ENCODE measurements at regions not wholly inside any gene's neighbourhood (a gene's known extent, or its start where the extent isn't known, plus 50 kb on each side); places are given as distances from the start of the nearest gene placed in this dataset.
"Not testable (repeated sequence)": the region's sequence is repeated elsewhere in the genome, so short reads cannot be mapped to it uniquely, and the experiment has no call there.

DNA sequence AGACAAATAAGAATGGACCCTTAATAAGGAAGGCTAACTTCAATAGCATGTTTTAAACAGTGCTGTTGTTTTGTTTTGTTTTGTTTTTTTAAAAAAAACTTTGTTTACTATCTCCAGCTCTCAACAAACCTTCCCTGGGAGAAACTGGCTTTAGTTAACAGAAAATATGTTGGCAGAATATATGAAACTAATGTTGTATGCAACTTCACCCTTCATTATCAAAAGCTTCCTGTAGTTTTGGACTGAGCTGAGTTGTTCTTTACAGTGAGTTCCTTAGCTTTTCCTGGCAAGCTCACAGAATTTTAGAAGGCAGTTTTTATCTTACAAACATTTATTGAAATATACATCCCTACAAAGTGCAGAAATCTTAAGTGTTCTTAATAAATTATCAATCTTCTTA, 2480.7 kb upstream of the PCDH20 start:
- DNase-seq (ENCODE audit: low read depth in 1 of 2, low spot score in 1 of 2): no peak

DNA sequence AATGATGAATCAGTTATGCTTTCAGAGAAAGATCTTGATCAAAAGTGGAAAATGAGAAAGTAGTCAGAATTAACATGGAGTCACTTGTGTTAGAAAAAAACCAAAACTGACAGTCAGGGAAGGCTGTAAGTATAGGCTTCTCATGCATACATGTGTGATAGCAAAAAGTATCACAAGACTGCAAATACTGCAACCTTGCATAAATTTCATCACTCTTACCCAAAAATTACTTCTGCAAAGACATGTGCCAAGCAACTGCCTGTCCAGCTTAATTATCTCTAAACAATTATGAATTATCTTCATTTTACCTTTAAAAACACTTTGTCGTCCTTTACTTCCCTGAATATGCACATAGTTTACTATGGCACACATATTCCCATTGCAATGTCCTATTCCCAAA, 2466.4 kb upstream of the PCDH20 start:
- DNase-seq (ENCODE audit: low read depth in 1 of 2, low spot score in 1 of 2): no peak

DNA sequence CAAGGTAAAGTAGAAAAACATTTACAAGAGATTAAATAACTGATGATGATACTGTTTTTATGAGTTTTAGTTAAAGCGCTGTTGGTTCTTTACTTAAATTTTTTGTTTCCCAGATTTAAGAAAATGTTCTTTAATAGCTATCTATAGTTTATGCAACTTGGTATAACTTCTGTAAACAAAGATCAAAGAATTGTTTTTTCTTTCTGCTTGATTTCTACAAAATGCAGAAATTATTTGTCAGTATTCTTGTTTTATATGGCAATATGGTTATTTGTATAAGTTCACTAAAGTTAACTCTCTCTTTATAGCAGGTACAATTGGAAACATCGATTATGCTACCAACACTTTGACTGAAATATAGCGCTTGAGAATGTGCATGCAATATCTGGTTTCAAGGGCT, 2465.1 kb upstream of the PCDH20 start:
- DNase-seq (ENCODE audit: low read depth in 1 of 2, low spot score in 1 of 2): no peak

GRCh38 chr13:63873936-63874335, 2458.3 kb upstream of the PCDH20 start:
- no peak for DNase-seq (ENCODE audit: low read depth in 1 of 2, low spot score in 1 of 2)

GRCh38 chr13:63864171-63864902, 2448.7 kb upstream of the PCDH20 start:
- DNase-seq (ENCODE audit: low read depth in 1 of 2, low spot score in 1 of 2): no peak

- DNase-seq (ENCODE audit: low read depth in 1 of 2, low spot score in 1 of 2): no peak
Observed at GRCh38 chr13:63855457-63856118, 2439.9 kb upstream of the PCDH20 start.

- DNase-seq (ENCODE audit: low read depth in 1 of 2, low spot score in 1 of 2): no peak
Observed at GRCh38 chr13:63853816-63854215, 2438.2 kb upstream of the PCDH20 start.

- DNase-seq (ENCODE audit: low read depth in 1 of 2, low spot score in 1 of 2): no peak
Observed at GRCh38 chr13:63851526-63851925, 2435.9 kb upstream of the PCDH20 start.

GRCh38 chr13:63843766-63844699, 2428.4 kb upstream of the PCDH20 start:
- no peak for DNase-seq (ENCODE audit: low read depth in 1 of 2, low spot score in 1 of 2)

GRCh38 chr13:63842102-63842501, 2426.5 kb upstream of the PCDH20 start:
- no peak for DNase-seq (ENCODE audit: low read depth in 1 of 2, low spot score in 1 of 2)

DNA sequence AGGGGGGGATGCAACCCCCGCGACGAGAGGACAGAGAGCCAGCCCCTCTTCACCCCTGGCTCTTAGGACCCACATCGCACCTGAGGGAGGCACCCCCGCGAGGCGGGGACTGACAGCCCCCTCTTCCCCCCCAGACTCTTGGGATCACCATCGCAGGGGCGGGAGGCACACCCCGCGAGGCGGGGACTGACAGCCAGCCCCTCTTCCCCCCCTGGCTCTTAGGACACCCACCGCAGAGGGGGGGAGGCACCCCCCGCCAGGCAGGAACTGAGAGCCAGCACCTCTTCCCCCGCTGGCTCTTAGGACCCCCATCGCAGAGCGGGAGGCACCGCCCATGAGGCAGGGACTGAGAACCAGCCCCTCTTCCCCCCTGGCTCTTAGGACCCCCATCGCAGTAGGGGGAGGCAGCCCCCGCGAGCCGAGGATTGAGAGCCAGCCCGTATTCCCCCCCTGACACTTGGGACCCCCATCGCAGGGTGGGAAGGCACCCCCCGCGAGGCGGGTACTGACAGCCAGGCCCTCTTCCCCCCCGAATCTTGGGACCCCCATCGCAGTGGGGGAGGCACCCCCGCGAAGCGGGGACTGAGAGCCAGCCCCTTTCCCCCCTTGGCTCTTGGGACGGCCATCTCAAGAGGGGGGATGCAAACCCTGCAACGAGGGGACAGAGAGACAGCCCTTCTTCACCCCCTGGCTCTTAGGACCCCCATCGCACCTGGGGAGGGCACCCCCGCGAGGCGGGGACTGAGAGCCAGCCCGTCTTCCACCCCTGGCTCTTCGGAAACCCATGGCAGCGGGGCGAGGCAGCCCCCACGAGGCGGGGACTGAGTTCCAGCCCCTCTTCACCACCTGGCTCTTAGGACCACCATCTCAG, 2425.1 kb upstream of the PCDH20 start:
- DNase-seq (ENCODE audit: low read depth in 1 of 2, low spot score in 1 of 2): no peak

GRCh38 chr13:63838366-63839110, 2422.9 kb upstream of the PCDH20 start:
- DNase-seq (ENCODE audit: low read depth in 1 of 2, low spot score in 1 of 2): no peak

DNA sequence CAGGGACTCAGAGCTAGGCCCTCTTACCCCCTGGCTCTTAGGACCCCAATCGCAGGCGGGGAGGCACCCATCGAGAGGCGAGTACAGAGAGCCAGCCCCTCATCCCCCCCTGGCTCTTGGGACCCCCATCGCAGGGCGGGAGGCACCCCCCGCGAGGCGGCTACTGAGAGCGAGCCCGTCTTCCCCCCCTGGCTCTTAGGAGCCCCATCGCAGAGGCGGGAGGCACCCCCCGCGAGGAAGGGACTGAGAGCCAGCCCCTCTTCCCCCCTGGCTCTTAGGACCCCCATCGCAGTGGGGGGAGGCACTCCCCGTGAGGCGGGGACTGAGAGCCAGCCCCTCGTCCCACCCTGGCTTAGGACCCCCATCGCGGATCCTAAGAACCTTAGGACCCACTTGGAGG, 2422.1 kb upstream of the PCDH20 start:
- DNase-seq (ENCODE audit: low read depth in 1 of 2, low spot score in 1 of 2): not testable (repeated sequence)

- DNase-seq (ENCODE audit: low read depth in 1 of 2, low spot score in 1 of 2): not testable (repeated sequence)
Observed at GRCh38 chr13:63829609-63830008, 2414.0 kb upstream of the PCDH20 start.

DNA sequence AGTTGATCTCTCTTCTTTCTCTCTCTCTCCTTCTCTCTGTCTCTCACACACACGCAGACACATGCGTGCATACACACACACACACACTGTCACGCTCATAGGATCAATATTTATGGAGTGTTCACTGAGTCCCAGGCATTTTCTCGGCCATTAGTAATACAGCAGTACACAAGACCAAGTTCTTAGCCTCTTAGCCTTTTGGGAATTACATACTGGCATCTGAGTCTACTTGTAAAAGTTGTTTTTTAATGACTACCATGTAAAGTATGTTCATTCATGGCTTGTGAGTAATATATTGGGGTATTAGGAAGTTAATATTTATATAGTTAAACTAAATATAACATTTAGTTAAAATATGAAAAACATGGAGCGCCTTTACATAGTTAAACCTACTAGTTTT, 2406.1 kb upstream of the PCDH20 start:
- not testable (repeated sequence) for DNase-seq (ENCODE audit: low read depth in 1 of 2, low spot score in 1 of 2)

- DNase-seq (ENCODE audit: low read depth in 1 of 2, low spot score in 1 of 2): not testable (repeated sequence)
Observed at GRCh38 chr13:63811428-63812004, 2395.9 kb upstream of the PCDH20 start.

DNA sequence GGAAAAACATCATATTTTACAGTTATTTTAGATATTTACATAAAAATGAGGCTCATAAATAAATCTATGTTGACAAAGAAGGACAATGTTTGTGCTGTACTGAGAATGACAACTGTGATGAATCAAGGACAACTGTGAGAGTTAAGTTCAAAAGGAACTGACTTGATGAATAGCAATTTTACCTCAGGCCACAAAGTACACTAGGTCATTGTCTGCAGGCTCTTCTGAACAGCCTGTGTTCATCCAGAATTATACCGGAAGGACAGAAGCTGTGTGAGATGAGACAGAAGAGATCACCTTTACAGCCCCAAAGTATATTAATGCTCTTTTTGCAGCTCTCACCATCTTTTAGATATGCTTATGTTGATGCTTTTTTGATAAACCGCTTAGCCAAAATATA, 2375.5 kb upstream of the PCDH20 start:
- DNase-seq (ENCODE audit: low read depth in 1 of 2, low spot score in 1 of 2): not testable (repeated sequence)

DNA sequence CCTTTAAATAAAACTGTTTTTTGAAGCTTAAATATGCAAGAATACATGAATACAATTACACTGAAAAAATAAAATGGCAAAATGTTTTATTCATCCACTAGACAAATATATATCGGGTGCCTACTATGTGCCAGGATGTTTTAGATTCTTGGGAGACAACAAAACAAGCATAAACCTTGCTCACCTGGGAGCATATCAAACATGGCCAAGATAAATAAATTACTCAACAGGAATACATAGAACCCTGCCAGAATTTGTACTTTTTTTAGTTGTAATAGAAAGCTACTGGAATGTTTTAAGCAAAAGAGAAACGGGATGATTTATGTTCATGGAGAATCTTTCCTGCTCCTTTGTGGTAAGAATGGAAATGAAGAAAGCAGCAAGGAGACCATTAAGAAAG, 2358.5 kb upstream of the PCDH20 start:
- DNase-seq (ENCODE audit: low read depth in 1 of 2, low spot score in 1 of 2): no peak

DNA sequence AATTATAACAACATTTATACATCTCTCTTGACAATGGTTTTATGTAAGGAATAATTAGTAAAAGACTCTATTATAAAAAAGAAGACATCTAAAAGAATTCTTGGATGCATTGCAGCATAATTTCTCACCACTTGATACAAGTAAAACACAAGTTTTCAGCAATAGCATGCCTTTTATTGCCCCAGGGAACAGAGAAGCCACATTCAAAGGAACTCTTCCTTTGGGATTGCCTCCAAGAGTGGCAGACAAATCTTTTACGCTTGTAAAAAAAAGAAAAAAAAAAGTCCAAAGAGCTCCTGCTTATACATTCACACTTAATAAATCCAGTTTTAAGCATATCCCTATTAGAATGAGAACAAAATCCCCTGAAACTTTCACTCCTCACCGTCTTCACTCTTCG, 2357.8 kb upstream of the PCDH20 start:
- DNase-seq (ENCODE audit: low read depth in 1 of 2, low spot score in 1 of 2): no peak

DNA sequence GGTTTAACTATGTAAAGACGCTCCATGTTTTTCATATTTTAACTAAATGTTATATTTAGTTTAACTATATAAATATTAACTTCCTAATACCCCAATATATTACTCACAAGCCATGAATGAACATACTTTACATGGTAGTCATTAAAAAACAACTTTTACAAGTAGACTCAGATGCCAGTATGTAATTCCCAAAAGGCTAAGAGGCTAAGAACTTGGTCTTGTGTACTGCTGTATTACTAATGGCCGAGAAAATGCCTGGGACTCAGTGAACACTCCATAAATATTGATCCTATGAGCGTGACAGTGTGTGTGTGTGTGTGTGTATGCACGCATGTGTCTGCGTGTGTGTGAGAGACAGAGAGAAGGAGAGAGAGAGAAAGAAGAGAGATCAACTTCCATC, 2342.0 kb upstream of the PCDH20 start:
- DNase-seq (ENCODE audit: low read depth in 1 of 2, low spot score in 1 of 2): not testable (repeated sequence)

All from activated CD4-positive, alpha-beta T cell treated with anti-CD3 and anti-CD28 coated beads, Interleukin-2, amount 50 U/mL, for 24 hours (primary cell).